ENCODE measurements at regions not wholly inside any gene's neighbourhood (a gene's known extent, or its start where the extent isn't known, plus 50 kb on each side); places are given as distances from the start of the nearest gene placed in this dataset.

GRCh38 chr9:135343837-135344522, 135.6 kb upstream of the PPP1R26 start:
- TF ChIP-seq CTCF (IDR thresholded peaks at IDR 0.05), result peak; percentile 99

- TF ChIP-seq CTCF (IDR thresholded peaks at IDR 0.05), result no peak
These were observed 135.1 kb upstream of the PPP1R26 start for GRCh38 chr9:135344523-135344901.

- TF ChIP-seq CTCF (IDR thresholded peaks at IDR 0.05), result no peak
These were observed 134.6 kb upstream of the PPP1R26 start for GRCh38 chr9:135344915-135345500.

GRCh38 chr9:135345775-135346433, 133.7 kb upstream of the PPP1R26 start:
- no peak for TF ChIP-seq CTCF (IDR thresholded peaks at IDR 0.05)

GRCh38 chr9:135346438-135347050, 133.0 kb upstream of the PPP1R26 start:
- no peak for TF ChIP-seq CTCF (IDR thresholded peaks at IDR 0.05)

- no peak for TF ChIP-seq CTCF (IDR thresholded peaks at IDR 0.05)
These were observed 132.1 kb upstream of the PPP1R26 start for GRCh38 chr9:135347461-135347860.

- no peak for TF ChIP-seq CTCF (IDR thresholded peaks at IDR 0.05)
These were observed 131.3 kb upstream of the PPP1R26 start for GRCh38 chr9:135348076-135348787.

Measured in LNCAP (cell line).